GM23338 (cell line): ENCODE measurements at regions not wholly inside any gene's neighbourhood (a gene's known extent, or its start where the extent isn't known, plus 50 kb on each side); places are given as distances from the start of the nearest gene placed in this dataset.

Experiments used
- CREB1 ChIP-seq: fragments of 250-450 bp; sonication (Bioruptor Pico); IDR thresholded peaks from 2 replicates; pipeline ENCODE4 v1.5.0; 2020; ENCODE audit warnings: low read depth, mild to moderate bottlenecking, moderate library complexity
- EZH2 ChIP-seq: fragments of 200-600 bp; sonication (generic); IDR thresholded peaks from one replicate; pipeline ENCODE4 v1.8.0; 2017; ENCODE audit warnings: antibody characterized with exemption, mild to moderate bottlenecking, low read depth; ENCODE audit not compliant: unreplicated experiment
- EZH2phosphoT487 ChIP-seq: fragments of 200-600 bp; sonication (generic); IDR thresholded peaks from one replicate; pipeline ENCODE4 v1.8.1; 2018; ENCODE audit warnings: antibody characterized with exemption; ENCODE audit not compliant: unreplicated experiment
- POLR2AphosphoS5 ChIP-seq: IDR thresholded peaks from 2 replicates; pipeline ENCODE4 v1.6.1; 2016; ENCODE audit warnings: antibody characterized with exemption, low read depth
- ZNF114 ChIP-seq: fragments of 250-450 bp; sonication (Bioruptor Pico); IDR thresholded peaks from 2 replicates; pipeline ENCODE4 v1.5.0; 2020; ENCODE audit warnings: mild to moderate bottlenecking, moderate library complexity
- ZNF331 ChIP-seq: fragments of 250-450 bp; sonication (Bioruptor Pico); IDR thresholded peaks from 2 replicates; pipeline ENCODE4 v1.5.0; 2020; ENCODE audit warnings: low read depth, mild to moderate bottlenecking, moderate library complexity
- TF ChIP-seq, protein P1 (sequence below), 2 experiments: fragments of 200-600 bp in 1 of 2; sonication (generic) in 1 of 2; conservative IDR thresholded peaks; 2 replicates each; pipeline versions ENCODE4 v1.5.1 to v1.6.1; 2016 to 2017; ENCODE audit warnings: antibody characterized with exemption in 2 of 2, low read depth in 2 of 2, mild to moderate bottlenecking in 2 of 2, moderate library complexity in 1 of 2
- TF ChIP-seq, protein P2 (sequence below): IDR thresholded peaks from one replicate; pipeline ENCODE4 v1.6.1; 2018; ENCODE audit warnings: antibody characterized with exemption; ENCODE audit not compliant: unreplicated experiment
- TF ChIP-seq, protein P3 (sequence below): IDR thresholded peaks from 2 replicates; pipeline ENCODE4 v1.6.1; 2016; ENCODE audit warnings: antibody characterized with exemption

GRCh38 chr4:54372951-54373350 is 143.9 kb downstream of the PDGFRA start:
- TF ChIP-seq, protein P1, sequence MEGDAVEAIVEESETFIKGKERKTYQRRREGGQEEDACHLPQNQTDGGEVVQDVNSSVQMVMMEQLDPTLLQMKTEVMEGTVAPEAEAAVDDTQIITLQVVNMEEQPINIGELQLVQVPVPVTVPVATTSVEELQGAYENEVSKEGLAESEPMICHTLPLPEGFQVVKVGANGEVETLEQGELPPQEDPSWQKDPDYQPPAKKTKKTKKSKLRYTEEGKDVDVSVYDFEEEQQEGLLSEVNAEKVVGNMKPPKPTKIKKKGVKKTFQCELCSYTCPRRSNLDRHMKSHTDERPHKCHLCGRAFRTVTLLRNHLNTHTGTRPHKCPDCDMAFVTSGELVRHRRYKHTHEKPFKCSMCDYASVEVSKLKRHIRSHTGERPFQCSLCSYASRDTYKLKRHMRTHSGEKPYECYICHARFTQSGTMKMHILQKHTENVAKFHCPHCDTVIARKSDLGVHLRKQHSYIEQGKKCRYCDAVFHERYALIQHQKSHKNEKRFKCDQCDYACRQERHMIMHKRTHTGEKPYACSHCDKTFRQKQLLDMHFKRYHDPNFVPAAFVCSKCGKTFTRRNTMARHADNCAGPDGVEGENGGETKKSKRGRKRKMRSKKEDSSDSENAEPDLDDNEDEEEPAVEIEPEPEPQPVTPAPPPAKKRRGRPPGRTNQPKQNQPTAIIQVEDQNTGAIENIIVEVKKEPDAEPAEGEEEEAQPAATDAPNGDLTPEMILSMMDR (conservative IDR thresholded peaks at IDR 0.05; ENCODE audit: low read depth in 2 of 2) = no peak
- TF ChIP-seq POLR2AphosphoS5 (no peak), EZH2 (no peak), CREB1 (CRISPR knock-in tag) (no peak), EZH2phosphoT487 (no peak), ZNF114 (CRISPR knock-in tag) (no peak), ZNF331 (CRISPR knock-in tag) (no peak)
- TF ChIP-seq, protein P2, sequence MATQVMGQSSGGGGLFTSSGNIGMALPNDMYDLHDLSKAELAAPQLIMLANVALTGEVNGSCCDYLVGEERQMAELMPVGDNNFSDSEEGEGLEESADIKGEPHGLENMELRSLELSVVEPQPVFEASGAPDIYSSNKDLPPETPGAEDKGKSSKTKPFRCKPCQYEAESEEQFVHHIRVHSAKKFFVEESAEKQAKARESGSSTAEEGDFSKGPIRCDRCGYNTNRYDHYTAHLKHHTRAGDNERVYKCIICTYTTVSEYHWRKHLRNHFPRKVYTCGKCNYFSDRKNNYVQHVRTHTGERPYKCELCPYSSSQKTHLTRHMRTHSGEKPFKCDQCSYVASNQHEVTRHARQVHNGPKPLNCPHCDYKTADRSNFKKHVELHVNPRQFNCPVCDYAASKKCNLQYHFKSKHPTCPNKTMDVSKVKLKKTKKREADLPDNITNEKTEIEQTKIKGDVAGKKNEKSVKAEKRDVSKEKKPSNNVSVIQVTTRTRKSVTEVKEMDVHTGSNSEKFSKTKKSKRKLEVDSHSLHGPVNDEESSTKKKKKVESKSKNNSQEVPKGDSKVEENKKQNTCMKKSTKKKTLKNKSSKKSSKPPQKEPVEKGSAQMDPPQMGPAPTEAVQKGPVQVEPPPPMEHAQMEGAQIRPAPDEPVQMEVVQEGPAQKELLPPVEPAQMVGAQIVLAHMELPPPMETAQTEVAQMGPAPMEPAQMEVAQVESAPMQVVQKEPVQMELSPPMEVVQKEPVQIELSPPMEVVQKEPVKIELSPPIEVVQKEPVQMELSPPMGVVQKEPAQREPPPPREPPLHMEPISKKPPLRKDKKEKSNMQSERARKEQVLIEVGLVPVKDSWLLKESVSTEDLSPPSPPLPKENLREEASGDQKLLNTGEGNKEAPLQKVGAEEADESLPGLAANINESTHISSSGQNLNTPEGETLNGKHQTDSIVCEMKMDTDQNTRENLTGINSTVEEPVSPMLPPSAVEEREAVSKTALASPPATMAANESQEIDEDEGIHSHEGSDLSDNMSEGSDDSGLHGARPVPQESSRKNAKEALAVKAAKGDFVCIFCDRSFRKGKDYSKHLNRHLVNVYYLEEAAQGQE = no peak
- TF ChIP-seq, protein P3, sequence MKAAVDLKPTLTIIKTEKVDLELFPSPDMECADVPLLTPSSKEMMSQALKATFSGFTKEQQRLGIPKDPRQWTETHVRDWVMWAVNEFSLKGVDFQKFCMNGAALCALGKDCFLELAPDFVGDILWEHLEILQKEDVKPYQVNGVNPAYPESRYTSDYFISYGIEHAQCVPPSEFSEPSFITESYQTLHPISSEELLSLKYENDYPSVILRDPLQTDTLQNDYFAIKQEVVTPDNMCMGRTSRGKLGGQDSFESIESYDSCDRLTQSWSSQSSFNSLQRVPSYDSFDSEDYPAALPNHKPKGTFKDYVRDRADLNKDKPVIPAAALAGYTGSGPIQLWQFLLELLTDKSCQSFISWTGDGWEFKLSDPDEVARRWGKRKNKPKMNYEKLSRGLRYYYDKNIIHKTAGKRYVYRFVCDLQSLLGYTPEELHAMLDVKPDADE = no peak
